Progenitor cell of endocrine pancreas (in vitro differentiated cells): ENCODE measurements at regions not wholly inside any gene's neighbourhood (a gene's known extent, or its start where the extent isn't known, plus 50 kb on each side); places are given as distances from the start of the nearest gene placed in this dataset.

Source experiments
- DNase-seq: peaks from one replicate; pipeline ENCODE4 v3.0.0; 2021; ENCODE audit warnings: low spot score; ENCODE audit not compliant: unreplicated experiment
- H3K27ac Mint-ChIP-seq: 2 replicates; pipeline ENCODE4 v1.8.0; 2021; ENCODE audit warnings: mild to moderate bottlenecking, moderate library complexity, mixed read lengths
- H3K27me3 Mint-ChIP-seq: 2 replicates; pipeline ENCODE4 v1.8.0; 2021; ENCODE audit warnings: mixed read lengths
- H3K36me3 Mint-ChIP-seq: 2 replicates; pipeline ENCODE4 v1.8.0; 2022; ENCODE audit warnings: mixed read lengths; ENCODE audit not compliant: insufficient read depth
- H3K4me1 Mint-ChIP-seq: 2 replicates; pipeline ENCODE4 v1.8.0; 2021; ENCODE audit warnings: low read depth, mixed read lengths
- H3K4me3 Mint-ChIP-seq: 2 replicates; pipeline ENCODE4 v1.8.0; 2021; ENCODE audit warnings: low read depth, mild to moderate bottlenecking, moderate library complexity, mixed read lengths
- H3K9me3 Mint-ChIP-seq: 2 replicates; pipeline ENCODE4 v1.8.0; 2021; ENCODE audit warnings: low read depth, mixed read lengths
- TF ChIP-seq, protein P1 (sequence below): fragments of 200-600 bp; sonication (generic); IDR thresholded peaks from one replicate; pipeline ENCODE4 v1.5.0; 2021; ENCODE audit warnings: antibody characterized with exemption, mild to moderate bottlenecking; ENCODE audit not compliant: unreplicated experiment

GRCh38 chr16:61596655-61597054 lies 439.6 kb downstream of the CDH8 start:
- TF ChIP-seq, protein P1, sequence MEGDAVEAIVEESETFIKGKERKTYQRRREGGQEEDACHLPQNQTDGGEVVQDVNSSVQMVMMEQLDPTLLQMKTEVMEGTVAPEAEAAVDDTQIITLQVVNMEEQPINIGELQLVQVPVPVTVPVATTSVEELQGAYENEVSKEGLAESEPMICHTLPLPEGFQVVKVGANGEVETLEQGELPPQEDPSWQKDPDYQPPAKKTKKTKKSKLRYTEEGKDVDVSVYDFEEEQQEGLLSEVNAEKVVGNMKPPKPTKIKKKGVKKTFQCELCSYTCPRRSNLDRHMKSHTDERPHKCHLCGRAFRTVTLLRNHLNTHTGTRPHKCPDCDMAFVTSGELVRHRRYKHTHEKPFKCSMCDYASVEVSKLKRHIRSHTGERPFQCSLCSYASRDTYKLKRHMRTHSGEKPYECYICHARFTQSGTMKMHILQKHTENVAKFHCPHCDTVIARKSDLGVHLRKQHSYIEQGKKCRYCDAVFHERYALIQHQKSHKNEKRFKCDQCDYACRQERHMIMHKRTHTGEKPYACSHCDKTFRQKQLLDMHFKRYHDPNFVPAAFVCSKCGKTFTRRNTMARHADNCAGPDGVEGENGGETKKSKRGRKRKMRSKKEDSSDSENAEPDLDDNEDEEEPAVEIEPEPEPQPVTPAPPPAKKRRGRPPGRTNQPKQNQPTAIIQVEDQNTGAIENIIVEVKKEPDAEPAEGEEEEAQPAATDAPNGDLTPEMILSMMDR = no peak
- Mint-ChIP-seq H3K4me3 (no peak overlapping the region), H3K27ac (no peak overlapping the region), H3K27me3 (no peaks in the 10 kb centered on the region), H3K4me1 (peaks cover 1% of the 10 kb centered on the region), H3K36me3 (no peaks in the 10 kb centered on the region), H3K9me3 (peaks cover 20% of the 10 kb centered on the region)
- no peak for DNase-seq

DNA sequence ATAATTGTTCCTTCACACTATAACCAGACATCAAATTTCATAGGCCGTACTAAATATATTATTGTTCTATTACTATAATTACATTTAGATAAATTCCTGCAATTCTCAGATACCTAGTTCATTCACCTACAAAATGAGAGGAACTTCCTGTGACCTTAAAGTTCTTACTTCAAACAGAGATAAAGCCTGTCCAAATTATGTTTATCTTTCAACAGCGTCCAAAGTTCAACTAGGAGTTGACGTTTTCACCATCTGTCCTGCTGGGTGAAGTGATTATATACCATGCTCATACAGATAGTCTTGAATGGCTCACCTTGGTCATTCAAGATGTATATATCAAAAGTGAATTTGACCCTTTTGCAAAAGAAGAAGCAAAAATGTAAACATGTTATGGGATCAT lies 440.6 kb downstream of the CDH8 start:
- Mint-ChIP-seq H3K4me1 (peaks cover 1% of the 10 kb centered on the region), H3K9me3 (peaks cover 20% of the 10 kb centered on the region), H3K36me3 (no peaks in the 10 kb centered on the region), H3K27ac (no peak overlapping the region), H3K27me3 (no peaks in the 10 kb centered on the region), H3K4me3 (no peak overlapping the region)
- TF ChIP-seq, protein P1 = no peak
- no peak for DNase-seq

DNA sequence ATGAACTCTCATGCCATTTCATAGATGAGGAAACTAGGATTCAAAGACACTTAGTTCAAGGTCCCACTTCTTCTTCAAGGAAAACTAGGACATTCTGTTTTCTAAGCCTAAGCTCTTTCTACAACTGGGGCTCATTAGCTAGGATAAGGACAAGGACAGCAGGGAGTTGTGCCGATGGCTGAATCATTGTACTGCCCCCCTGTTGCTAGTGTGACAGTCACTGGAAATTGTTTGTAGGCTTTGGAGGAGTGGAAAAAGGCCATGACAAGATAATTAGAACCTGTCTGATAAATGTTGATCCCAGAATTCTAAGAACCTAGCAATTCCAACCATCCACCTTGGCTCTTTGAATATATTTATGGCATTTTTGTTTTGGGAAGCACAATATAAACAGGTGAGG lies 445.7 kb downstream of the CDH8 start:
- peaks cover 3% of the 10 kb centered on the region for H3K4me1 Mint-ChIP-seq
- H3K4me3 Mint-ChIP-seq = no peak overlapping the region
- TF ChIP-seq, protein P1 = no peak
- no peak for DNase-seq
- H3K9me3 Mint-ChIP-seq = peaks cover 17% of the 10 kb centered on the region
- H3K36me3 Mint-ChIP-seq = no peaks in the 10 kb centered on the region
- H3K27ac Mint-ChIP-seq = no peak overlapping the region
- H3K27me3 Mint-ChIP-seq = peaks cover 5% of the 10 kb centered on the region

- H3K36me3 Mint-ChIP-seq = no peaks in the 10 kb centered on the region
- peaks cover 5% of the 10 kb centered on the region for H3K27me3 Mint-ChIP-seq
- peaks cover 3% of the 10 kb centered on the region for H3K4me1 Mint-ChIP-seq
- TF ChIP-seq, protein P1 = no peak
- H3K4me3 Mint-ChIP-seq = no peak overlapping the region
- no peak for DNase-seq
- H3K27ac Mint-ChIP-seq = no peak overlapping the region
- H3K9me3 Mint-ChIP-seq = no peaks in the 10 kb centered on the region
Measured at GRCh38 chr16:61587526-61587925, 448.7 kb downstream of the CDH8 start.

DNA sequence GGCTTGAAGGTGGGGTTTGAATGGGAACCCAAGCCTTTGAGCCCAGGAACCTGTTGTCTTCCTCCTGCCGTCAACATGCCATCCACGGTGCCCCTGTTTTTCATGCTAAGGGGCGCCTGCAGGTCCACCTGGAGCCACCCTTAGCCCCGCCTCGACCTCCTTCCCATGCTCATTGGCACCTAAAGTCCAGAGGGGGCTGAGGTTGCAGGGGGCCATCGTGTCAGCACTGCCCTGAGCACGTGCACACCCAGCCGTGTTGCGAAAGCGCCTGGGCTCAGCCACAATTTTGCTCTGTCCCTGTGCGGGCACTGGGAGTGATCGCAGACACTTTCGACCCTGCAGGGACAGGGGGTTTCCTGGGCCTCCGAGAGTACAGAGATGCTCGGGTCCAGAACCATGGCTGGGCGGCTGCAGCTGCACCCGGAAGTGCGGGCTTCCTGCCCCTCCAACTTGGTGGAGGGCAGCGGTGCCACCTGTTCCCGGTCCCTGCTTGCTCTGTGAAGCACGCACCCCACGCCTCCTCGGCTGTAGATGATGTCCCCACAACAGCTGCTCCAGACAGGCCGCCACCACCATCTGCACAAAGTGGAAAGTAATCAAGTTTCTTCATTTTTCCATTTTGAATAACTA lies 454.7 kb downstream of the CDH8 start:
- no peaks in the 10 kb centered on the region for H3K9me3 Mint-ChIP-seq
- no peaks in the 10 kb centered on the region for H3K27me3 Mint-ChIP-seq
- no peaks in the 10 kb centered on the region for H3K36me3 Mint-ChIP-seq
- TF ChIP-seq, protein P1 = no peak
- H3K4me3 Mint-ChIP-seq = no peak overlapping the region
- no peak for DNase-seq
- no peak overlapping the region for H3K27ac Mint-ChIP-seq
- H3K4me1 Mint-ChIP-seq = peaks cover 3% of the 10 kb centered on the region
